Activated CD8-positive, alpha-beta memory T cell treated with anti-CD3 and anti-CD28 coated beads for 1 hour (primary cell): ENCODE measurements at regions not wholly inside any gene's neighbourhood (a gene's known extent, or its start where the extent isn't known, plus 50 kb on each side); places are given as distances from the start of the nearest gene placed in this dataset.

Experiments used
- DNase-seq, 2 donors: peaks; one replicate each; pipeline ENCODE4 v3.0.0-alpha.2; 2020; ENCODE audit warnings: low read depth in 1 of 2; ENCODE audit errors: extremely low read depth in 1 of 2

GRCh38 chr16:82260212-82260795 is 90.3 kb upstream of the MPHOSPH6 start:
- DNase-seq: no peak

- no peak for DNase-seq
Observed at GRCh38 chr16:82259731-82260130, 89.7 kb upstream of the MPHOSPH6 start.

- DNase-seq: no peak
Observed at GRCh38 chr16:82257990-82258389, 88.0 kb upstream of the MPHOSPH6 start.

- no peak for DNase-seq
Observed at GRCh38 chr16:82252582-82252981, 82.6 kb upstream of the MPHOSPH6 start.

DNA sequence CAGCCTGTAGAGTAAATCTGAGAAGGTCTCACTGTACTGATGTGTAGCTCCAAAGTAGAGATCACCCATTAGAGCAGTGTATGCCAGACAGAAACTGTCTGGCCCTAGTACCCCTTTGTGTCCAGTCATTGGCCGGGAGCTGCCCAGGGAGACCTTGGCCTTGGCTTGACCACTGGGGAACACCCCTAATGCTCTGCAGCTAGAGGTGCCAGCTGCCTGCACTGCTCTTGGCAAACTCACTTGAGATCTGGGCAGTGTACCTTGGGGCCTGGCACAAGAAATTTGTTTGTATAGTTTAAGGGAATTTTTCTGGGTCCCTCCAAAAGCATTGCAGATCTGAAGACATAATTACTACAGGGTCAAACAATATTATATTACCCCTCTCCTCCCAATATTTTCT is 78.7 kb upstream of the MPHOSPH6 start:
- no peak for DNase-seq

GRCh38 chr16:82248012-82248656 is 78.1 kb upstream of the MPHOSPH6 start:
- DNase-seq: no peak

DNA sequence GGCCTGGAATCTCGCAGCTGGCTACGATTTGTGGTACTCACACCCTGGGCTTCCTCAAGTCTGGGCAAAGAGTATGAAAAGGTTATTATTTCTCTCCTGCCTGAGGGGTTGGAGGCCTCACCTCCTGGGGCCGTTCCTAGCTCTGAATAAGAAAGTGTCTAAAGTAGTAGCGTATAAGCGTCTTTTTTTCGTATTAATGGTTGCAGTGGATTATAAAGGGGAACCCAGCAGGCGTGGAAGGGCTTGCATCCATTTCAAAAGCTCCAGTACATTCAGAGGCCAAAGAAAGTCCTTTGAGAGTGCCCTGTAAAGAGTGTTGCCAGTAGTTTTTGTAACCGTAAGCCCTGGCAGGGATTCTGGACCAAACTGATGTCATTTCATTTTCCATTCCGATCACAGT is 72.2 kb upstream of the MPHOSPH6 start:
- no peak for DNase-seq

GRCh38 chr16:82241469-82242052 is 71.5 kb upstream of the MPHOSPH6 start:
- no peak for DNase-seq

DNA sequence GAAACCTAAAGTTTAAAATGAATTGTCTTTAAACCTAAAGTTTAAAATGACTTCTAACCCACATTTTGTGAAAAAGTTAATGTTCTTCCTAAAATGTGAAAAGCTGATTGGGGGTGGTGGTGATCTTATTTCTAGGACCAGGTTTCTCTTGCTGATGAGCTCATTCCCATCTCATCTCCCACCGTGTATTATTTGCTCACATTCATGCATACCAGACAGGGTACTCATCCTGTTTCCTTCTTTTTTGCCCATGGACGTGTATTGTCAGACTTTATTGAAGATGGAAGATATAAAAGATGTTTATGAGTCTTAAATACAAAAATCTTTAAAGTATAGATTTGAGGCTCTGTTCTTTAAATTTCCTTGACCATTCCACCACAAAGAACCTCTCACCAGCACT is 70.1 kb upstream of the MPHOSPH6 start:
- DNase-seq: no peak

GRCh38 chr16:82236875-82237274 is 66.9 kb upstream of the MPHOSPH6 start:
- no peak for DNase-seq

DNA sequence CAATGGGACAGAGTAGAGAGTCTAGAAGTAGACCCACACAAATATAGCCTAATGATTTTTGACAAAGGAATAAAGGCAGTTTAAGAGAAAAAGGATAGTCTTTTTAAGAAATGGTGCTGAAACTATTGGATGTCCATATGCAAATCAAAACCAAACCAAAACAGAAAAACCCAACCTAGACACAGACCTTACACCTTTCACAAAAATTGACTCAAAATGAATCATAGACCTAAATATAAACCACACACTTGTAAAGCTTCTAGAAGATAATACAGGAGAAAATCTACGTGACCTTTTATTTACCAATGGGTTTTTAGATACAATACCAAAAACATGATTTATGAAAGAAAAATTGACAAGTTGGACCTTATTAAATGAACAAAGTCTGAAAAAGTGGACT is 66.4 kb upstream of the MPHOSPH6 start:
- no peak for DNase-seq

GRCh38 chr16:82232806-82233205 is 62.8 kb upstream of the MPHOSPH6 start:
- no peak for DNase-seq

GRCh38 chr16:82231008-82231787 is 61.2 kb upstream of the MPHOSPH6 start:
- DNase-seq: no peak

DNA sequence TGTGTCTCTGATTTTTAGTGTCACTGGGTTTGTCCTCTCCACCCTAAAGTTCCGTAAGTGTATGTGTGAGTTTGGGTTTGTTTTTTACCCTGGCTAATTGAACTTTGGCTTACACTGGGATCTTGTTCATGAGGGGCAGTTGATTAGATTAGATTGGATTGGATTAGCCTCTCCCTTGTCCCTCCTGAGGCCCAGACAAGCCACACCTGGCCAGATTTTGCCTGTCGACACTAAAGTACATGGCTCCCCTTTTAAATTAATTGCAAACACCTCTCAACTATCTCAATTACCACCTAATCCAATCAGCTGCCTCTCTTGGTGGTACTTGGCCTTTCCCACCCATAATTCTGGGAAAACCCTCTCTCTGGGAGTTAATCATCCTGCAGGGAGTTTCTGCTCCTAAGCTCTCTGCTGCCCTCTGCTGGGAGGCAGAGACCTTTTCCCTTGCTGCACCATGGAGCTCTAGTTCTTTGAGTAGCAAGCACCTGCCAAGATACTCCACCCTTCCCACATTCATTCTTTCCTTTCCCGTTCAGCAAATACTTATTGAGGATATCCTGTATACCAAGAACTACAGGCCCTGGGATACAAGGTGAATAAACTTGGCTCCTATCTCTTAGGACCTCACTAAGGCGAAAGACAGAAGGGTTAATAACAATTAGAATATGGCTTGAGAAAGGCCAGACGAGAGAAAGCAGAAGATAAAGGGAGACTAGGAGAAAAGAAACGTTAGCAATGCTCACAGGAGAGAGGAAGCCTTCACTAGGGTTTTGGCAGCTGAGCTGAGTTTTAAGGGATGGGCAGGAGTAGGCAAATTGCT is 60.0 kb upstream of the MPHOSPH6 start:
- DNase-seq: peak; percentile 15 to 48

DNA sequence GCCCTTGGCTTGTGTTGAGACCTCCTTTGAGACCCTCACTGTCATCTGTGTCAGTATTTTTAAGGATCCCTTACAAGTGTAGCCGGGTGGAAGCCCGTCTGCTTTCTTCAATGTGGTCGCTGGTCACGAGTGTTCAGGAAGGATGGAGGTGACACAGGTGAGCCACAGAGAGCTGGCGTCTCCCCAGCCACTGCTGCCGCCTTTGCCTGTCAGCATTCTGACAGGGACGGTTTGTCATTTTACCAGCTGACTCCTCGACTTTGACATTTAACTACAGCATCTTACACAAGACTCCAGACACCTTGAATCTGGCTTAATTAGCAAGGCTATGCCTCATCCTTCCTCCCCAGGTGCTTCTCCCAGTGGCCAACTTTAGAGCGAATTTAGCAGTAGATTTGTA is 56.3 kb upstream of the MPHOSPH6 start:
- no peak for DNase-seq

GRCh38 chr16:82224821-82225220 is 54.8 kb upstream of the MPHOSPH6 start:
- no peak for DNase-seq

- no peak for DNase-seq
Observed at GRCh38 chr16:82220541-82220940, 50.5 kb upstream of the MPHOSPH6 start.
